Kidney glomerular epithelial cell (primary cell): ENCODE measurements at regions not wholly inside any gene's neighbourhood (a gene's known extent, or its start where the extent isn't known, plus 50 kb on each side); places are given as distances from the start of the nearest gene placed in this dataset.

Experiments used
- DNase-seq: peaks from one replicate; lab custom pipeline; 2025; lab: John Stamatoyannopoulos, UW

DNA sequence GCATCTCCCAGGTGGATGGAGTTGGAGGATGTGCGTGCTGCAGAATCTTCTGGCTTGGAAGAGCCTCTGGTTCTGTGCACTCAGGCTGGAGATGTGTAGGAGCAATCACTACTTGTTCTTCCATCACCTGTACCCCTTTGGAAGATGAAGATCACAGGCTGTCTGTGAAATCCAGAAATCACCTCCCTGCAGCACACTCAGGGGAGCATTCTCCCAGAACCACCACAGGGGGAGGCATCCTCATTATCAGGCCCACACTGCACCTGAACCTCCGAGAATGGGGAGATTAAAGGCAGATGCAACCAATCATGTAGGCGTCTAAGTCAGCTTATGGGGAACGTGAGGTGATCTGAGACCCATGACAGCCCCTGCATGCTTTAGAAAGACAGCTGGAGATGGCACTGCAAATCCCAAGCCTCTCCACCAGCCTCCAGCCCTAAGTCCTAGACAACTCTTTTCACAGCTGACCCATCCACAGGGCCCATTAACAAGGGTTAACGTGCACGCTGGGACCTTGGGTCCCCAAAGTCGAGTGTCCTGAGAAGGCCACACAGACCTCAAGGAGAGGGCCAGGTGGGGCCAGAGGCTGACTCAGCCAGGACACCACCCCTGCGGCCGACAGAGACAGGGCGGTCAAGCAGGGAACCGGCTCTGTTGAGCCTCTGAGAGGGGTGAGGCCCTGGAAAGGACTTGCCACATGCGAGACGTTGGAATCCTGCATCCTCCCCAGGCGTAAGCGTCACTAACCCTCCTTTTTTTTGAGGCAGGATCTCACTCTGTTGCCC lies 314.9 kb downstream of the EIPR1 start:
- DNase-seq: no peak

DNA sequence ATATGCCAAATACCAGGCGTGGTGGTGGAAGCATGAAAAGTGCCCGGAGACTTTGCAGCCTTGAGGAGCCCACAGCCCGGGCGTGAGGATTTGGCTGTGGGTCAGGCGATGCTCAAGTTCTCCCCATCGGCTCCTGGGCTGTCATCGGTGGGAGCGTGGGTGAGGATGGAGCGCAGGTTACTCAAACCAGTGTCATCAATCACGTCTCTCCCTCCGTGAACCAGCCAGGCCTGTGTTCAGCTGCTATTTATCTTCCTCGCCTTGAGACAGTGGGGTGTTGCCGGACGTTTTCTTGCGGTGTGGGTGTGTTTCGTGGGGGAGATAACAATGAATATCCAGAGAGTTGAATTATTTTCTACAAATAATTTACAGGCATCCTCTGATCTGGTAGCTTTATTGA lies 317.6 kb downstream of the EIPR1 start:
- DNase-seq: no peak

DNA sequence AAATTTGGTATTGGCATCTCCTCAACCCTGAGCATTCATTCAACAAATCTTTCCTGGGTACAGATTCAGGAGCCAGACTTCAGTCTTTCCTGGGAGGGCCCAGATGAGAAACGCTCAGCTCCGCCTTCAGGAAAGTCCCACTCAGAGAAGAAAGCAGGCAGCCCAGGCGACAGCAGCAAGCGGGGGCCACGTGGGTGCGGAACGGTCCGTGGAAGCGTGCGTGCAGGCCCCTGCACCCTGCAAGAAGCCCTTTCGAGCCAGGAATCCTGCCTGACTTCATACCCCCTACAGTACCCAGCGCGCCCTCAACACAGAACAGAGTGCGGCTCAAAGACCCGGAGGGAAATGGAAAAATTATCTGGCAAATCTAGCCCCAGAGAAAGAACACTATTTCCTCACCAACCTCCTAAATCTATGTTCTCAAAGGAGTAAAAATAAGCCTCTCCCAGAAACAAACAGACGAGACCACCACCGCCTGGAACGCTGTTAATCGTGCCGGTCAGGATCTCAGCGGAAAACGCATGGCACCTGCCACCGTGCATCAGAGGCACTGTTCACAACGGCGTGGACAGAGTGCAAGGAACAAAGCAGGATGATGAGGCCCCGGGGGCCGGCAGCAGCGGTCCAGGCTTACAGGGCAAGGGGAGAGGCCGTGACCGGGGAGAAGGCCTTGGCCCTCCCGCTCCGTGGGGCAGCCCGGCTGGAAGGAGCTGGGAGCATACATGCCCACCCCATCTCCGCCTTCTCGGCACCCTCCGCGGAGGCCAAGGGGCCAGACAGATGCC lies 318.3 kb downstream of the EIPR1 start:
- no peak for DNase-seq

DNA sequence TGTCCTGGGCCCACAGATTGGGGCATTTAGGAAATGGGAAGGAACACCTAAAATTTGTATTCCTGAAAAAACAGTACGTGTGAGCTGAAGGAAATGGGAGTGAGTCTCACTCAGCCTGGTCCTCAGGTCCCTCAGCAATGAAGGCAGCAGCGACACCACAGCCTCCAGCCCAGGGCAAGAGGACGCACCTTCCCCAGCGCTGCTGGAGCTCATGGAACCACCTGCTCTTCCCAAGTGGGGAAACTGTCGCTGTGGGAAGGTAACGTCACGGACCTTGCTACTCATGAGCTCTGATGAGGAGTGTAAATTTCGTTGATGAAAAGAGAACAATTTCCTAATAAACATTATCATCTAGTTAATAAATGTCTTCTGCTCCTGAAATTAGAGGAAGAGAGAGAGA lies 323.6 kb downstream of the EIPR1 start:
- no peak for DNase-seq

DNA sequence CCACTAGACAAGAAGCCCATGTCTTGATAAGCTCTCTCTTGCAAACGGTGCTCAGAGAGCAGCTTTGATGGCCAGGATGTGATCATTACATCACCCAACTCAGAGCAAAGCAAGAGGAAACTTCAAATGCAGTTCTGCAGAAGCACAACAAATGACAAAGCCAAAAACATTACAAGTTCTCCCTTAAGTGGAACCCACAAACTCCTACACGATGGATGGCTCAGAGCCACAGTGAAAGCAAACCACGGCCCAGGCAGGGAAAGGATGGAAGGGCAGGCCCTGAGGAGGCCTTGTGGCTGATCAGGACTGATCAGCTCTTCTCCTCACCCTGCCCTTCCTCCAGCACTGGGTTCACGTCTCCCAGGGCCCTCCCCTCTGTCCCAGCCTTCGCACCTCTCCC lies 326.4 kb downstream of the EIPR1 start:
- DNase-seq: no peak

DNA sequence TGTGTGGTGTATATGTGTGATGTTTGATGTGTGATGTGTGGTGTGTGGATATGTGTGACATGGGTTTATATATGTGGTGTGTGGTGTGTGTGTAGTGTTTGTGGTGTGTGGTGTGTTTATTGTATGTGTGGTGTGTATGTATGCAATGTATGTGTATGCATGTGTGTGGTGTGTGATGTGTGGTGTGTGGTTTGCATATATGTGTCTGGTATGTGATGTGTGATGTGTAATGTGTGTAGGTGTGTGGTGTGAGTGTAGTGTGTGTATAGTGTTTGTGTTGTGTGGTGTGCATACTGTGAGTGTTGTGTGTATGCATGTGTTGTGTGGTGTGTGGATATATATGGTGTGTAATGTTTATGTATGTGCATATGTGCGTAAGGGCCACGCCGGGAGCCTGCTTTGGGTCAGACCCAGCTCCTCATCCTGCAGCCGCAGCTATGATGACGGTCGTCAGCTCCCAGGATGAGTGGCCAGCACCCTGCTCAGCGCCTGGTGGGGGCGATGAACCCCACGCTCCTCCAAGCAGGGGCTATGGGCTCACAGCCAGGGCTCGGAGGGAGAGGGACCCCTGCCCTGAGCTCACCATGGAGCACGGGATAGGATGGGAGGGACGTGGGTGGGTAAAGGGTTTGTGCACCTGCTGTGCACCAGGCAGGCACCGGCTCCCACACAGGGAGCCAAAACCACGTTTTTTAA lies 331.3 kb downstream of the EIPR1 start:
- DNase-seq: no peak

DNA sequence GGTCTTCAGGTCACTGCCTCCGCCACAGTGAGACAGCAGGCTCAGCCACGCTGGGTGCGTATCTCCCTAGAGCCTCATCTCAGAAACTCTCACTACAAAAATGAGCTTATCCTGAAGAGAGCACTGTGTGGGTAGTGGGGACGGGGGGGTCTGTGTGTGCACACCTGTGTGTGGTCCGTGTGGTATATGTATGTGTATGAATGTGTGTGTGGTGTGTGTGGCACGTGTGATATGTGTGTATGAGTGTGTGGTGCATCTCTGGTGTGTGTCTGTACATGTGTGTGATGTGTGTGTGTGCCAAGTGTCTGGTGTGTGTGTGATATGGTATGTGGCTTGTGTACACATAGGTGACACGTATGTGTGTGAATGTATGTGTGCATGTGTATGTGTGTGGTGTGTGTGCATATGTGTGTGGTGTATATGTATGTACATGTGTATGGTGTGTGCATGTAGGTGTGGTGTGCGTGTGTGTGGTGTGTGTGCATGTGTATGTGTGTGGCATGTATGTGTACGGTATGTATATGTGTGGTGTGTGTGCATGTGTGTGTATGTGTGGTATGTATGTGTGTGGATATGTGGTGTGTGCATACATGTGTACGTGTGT lies 332.2 kb downstream of the EIPR1 start:
- DNase-seq: no peak

DNA sequence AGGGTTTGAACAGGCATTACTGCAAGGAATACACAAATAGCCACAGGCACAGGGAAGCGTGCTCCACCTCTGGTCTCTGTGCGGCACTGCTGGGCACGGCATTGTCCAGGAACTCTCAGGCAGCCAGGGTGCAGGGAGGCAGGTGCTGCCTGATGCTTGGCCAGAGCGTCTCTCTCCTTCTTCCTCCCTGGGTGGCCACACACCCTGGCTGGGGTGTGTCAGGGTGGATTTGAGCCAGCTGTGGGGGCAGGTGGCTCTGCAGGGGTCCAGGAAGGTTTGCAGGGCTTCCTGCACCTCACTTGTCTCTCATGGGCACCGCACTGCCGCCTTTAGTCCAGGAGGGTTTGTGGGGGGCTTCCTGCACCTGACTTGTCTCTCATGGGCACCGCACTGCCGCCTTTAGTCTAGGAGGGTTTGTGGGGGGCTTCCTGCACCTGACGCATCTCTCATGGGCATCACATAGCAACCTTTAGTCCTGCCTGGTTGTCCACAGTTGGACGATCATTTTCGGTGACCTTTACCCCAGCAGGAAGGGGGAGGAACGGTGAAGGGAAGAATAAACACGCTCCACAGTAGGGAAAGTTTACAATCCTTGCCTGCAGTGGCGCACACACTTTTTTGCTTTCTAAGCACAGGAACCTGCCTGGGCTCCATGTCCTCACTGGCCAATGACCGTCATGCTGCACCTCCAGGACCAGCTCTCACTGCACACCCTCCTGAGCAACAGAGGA lies 332.9 kb downstream of the EIPR1 start:
- no peak for DNase-seq

DNA sequence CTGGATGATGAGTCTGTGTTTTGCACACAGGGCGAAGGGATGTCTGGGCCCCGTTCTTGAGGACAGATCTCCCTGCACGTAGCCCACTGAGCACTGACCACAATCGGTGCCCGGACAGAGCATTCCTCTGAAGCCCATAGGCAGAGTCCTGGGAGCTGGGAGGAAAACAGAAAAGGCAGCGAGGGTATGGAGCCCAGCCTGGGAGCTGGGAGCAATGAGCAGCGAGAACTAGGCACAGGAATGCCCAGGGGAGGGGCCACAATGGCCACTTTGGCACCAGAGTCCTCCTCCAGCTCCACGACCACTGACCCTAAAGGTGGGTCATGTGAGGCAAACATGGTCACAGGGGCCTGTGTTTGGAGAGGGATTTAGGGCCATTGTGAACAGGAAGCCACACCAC lies 333.9 kb downstream of the EIPR1 start:
- DNase-seq: no peak

DNA sequence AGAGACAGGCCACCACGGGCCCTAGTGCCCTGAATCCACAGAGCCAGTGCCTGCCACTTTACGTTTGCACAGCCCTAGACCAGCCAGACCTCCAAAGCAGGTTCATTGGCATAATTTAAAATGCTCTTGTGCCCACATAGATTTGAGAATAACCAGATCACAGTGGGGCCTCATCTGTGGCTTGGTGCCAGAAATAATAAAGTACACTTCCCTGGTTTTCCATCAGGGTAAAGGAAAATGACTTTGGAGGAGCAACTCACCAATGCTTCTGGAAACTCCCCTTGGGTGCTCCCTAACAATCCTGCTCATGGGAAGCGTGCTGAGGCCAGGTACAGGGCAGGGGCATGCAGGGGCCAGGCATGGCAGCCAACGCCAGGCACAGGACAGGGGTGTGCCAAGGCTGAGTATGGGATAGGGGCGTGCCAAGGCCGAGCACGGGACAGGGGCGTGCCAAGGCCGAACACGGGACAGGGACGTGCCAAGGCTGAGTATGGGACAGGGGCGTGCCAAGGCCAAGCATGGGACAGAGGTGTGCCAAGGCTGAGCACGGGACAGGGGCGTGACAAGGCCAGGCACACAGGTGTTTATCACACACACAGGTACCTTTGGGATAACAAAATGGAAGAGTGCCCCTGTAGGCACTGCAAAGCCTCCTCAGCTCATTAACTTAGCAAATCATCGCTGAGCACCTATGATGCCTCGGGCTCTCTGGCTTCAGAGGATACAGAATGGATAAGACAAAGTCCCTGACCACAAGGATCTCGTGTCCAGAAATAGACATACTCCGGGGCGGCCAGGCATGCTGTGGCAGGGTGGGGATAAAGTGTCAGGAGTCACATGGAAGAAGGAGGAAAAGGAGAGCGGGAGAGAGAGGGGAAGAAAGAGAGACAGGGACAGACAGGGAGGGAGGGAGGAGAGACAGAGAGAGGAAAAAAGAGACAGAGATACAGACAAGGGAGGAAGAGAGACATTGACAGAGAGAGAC lies 334.7 kb downstream of the EIPR1 start:
- no peak for DNase-seq

DNA sequence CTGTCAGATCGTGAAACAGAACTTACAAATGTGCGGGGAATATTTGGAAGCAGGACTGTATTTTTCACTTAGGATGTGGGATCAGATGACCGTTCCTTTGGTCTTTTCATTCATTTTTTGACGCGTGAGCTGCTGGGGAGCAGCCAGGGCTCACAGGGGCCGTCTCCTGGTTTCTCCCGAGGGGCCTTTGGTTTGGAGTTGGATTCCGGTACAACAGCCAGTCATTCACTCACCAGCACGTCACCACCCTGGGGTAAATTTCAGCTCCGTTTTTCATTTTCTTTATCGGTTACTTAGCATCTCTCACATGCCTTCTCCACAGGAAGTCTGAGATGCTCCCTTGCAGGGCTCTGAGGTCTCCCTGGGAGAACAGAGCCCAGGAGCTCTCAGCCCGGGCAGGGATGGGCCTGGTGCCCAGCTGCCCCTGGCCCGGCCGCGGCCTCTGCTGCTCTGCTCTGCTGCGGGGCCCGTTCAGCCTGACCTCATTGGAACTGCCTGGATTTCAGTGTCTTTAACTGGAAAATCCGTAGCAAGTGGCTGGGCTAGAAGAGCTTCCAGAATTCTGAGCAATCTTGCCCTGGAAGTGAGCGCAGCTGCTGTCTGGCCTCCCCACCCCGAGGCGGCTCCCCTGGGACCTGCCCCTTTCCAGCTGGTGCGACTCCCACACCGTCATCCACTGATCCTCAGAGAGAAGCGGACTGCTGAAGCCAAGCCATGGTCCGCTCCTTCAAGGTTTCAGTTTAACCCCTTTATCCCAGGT lies 335.6 kb downstream of the EIPR1 start:
- no peak for DNase-seq

DNA sequence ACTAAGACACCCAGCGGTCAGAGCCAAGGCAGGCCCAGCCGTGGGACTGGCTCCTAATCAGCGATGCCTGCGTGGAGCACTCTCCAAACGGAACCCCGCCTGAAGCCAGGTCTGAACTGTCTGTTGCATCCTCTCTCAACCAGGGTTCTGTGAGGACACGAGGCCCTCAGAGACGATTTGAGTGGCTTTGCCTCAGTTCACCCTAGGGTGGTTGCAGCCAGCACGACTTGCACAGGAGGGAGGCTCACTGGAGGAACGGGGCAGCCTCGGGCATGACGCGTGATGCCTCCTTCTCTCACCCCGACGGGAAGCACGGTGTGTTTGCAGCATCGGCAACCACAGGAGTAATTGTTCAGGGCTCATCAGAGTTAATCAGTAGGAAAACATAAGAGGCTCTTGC lies 336.4 kb downstream of the EIPR1 start:
- no peak for DNase-seq

DNA sequence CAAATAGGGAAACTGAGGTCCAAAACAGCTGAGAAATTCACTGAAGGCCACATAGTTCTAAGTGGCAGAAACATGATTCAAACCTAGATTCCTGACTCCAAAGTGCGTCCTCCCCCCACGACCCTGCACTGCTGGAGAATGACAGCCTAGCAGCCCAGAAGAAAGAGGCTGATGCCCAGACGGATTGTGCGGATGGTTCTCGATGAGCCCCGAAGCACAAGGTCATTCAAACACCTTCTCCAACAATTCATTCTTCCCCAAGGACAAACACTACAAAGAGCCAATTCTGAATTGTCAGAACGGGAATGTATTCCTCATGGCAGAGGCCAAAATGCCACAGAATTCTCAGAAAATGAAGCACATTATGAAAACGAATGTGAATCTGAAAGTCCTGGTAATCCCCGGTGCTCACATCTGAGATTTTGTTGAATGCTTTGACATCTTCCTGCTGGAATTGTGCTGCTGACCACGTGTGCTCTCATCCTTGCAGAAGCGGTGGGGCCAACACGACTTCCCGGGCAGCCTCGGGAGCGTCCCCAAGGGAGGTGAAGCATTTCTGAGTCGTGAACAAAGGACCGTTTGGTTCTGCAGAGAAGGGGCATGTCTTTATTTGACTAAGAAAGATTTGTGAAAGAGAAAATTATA lies 337.0 kb downstream of the EIPR1 start:
- no peak for DNase-seq

DNA sequence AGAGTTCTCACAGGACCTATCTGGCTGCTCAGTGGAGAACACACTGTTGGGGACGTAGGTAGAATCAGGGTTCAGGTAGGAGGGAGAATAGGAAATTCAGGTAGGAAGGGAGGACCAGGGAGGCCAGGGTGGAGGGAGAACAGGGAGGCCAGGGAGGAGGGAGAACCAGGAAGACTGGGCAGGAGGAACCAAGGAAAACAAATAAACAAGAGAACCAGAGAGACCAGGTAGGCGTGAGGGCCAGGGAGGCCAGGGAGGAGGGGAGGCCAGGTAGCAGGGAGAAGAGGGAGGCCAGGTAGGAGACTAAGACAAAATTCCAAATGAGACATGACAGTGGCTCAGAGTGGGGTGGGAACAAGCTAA lies 337.6 kb downstream of the EIPR1 start:
- no peak for DNase-seq

DNA sequence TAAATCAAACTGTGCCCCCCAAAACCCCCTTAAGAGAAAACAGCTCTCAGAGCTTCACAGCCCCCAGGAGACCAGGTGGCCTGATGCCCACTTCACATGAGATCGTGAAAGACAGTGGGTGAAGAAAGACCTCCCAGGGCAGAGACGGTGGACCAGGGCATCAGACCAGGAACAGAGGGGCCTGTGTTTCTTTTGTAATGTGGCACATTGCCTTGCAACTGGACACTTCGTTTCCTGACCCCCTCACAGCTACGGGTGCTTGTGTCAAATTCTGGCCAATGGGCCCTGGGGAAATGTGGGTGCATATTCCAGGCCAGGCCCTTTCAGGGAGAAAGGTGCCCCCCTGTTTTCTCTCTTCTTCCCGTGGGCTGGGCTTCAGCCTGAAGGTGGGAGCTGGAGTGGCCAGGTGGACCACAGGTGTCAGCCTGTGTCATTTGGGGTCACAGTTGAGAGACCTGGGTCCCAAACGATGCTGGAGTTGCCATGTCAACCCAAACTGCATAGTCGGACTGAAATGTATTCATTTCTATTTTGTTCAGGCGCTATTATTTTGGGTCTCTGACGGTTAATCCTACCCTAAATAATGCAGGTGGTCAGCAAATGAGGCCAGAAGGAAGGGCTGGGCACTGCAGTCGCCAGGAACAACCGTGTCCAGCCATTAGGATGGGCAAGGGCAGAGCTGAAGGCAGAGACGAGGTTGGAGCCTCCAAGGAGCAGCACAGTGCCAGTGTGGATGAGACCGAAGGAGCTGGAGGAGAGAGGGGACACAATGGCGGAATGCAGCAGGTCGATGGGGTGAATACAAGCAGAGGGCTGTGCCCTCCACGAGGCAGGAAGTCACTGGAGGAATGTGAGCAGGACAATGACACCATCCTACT lies 338.2 kb downstream of the EIPR1 start:
- DNase-seq: no peak

DNA sequence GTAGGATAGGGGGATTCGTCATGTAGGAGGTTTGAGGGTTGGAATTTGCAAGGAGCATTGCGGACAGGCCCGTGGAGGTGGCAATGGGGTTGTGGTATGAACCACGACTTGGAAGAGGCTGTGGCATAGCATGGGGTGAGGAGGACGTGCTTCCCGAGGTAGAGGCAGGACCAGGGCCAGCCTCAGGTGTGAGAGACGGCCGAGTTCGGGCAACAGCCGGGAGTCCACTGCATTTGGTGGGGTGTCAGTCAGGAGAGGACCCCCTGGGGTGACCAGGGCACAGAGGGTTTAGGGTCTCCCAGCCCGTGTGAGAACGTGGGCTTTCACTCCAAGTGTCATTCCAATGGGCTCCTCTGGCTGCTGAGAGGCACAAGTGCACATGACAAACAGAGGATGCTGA lies 339.0 kb downstream of the EIPR1 start:
- DNase-seq: no peak

DNA sequence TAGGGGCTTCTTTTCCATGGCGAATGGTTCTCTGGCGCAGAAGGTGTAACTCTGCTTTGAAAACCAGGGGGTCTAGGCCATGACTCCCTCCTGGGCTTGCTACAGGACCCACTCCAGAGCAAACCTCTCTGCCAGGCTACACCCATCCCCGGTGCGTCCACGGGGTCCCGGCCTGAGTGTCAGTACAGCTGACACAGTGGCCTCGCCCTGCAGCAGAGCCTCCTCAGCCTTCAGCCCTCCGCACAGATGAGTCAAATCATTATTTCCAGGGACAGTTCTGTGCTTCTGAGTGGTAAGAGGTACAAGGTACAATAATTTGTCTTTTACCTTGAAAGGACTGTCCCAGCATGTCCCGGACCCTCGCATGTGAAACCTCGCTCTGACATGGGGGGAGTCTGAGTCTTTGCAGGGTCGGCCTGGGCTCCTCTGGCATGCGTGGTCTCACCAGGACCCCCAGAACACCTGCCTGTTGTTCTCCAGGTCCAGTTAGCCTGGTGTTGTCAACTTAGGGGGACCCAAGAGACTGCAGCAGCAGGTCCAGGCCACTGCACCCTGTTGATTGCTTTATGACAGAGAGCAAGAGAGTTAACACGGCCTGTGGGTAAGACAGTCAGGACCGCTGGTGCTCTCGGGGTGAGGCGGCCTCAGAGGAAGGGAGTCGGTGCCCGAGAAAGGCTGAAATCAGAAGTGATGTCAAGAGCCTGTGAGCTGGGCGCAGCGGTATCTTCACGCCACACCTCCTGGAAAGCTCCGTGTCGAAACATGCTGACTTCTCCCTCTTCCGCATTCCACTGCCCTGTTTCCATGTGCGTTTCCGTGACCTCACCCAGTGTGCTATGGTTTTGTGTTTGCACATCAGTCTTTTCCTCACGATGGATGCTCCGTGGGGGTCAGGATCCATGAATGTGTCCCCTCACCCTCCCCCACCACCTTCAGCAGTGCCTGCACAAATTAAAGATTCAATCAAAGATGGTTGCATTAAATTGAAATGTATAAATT lies 340.1 kb downstream of the EIPR1 start:
- no peak for DNase-seq
